A549 (cell line): ENCODE measurements at regions not wholly inside any gene's neighbourhood (a gene's known extent, or its start where the extent isn't known, plus 50 kb on each side); places are given as distances from the start of the nearest gene placed in this dataset.
"Not testable (repeated sequence)": the region's sequence is repeated elsewhere in the genome, so short reads cannot be mapped to it uniquely, and the experiment has no call there.

Experiments
- ATAC-seq, 2 experiments: fragments of 200-7000 bp in 1 of 2; fragments of >200 bp in 1 of 2; cut with Nextera tagmentation in 1 of 2; cut with Tn5 transposase in 1 of 2; 3 replicates each; pipeline versions ENCODE4 v1.8.0 to v1.9.1; 2018 to 2020; ENCODE audit warnings: mild to moderate bottlenecking in 1 of 2, moderate library complexity in 1 of 2
- CTCF ChIA-PET: fragments of 300-600 bp; sonication (Branson Sonifier 250); formaldehyde crosslinking; extraction: SDS; loops from one replicate; lab custom pipeline; 2021; ENCODE audit warnings: antibody characterized with exemption, inconsistent platforms; lab: Yijun Ruan, JAX
- POLR2A ChIA-PET: fragments of 350-600 bp; formaldehyde crosslinking; extraction: SDS; loops from one replicate; lab custom pipeline; 2021; ENCODE audit warnings: antibody characterized with exemption, inconsistent platforms; lab: Yijun Ruan, JAX
- DNase-seq, 2 experiments: peaks; one replicate each; pipeline versions ENCODE4 v3.0.0 to v3.0.0-alpha.2; 2011 to 2016; ENCODE audit warnings: low read depth in 1 of 2, low spot score in 1 of 2
- FAIRE-seq: peaks from 2 replicates; lab custom pipeline; 2011; peaks lifted over from hg19 to GRCh38; lab: Jason Lieb, UNC
- H3K27ac ChIP-seq, 2 experiments: fragments of >200 bp; sonication (Bioruptor Twin); formaldehyde crosslinking; 3 replicates each; pipeline ENCODE4 v1.5.1; 2016 to 2017
- H3K4me1 ChIP-seq: fragments of >200 bp; sonication (Bioruptor Twin); formaldehyde crosslinking; 3 replicates; pipeline ENCODE4 v1.6.1; 2016
- H3K4me2 ChIP-seq: fragments of >200 bp; sonication (Bioruptor Twin); formaldehyde crosslinking; 3 replicates; pipeline ENCODE4 v1.6.1; 2016
- H3K4me3 ChIP-seq: fragments of >200 bp; sonication (Bioruptor Twin); formaldehyde crosslinking; 3 replicates; pipeline ENCODE4 v1.5.1; 2016
- H3K9me3 ChIP-seq: fragments of >200 bp; sonication (Bioruptor Twin); formaldehyde crosslinking; 3 replicates; pipeline ENCODE4 v1.6.1; 2016
- BHLHE40 ChIP-seq: IDR thresholded peaks from 2 replicates; pipeline ENCODE4 v1.6.1; 2012; ENCODE audit warnings: low read depth, low read length, inconsistent platforms
- CBX8 ChIP-seq: fragments of 200-600 bp; sonication (generic); IDR thresholded peaks from 2 replicates; pipeline ENCODE4 v1.6.1; 2016
- FOSB ChIP-seq: fragments of 250-450 bp; sonication (Bioruptor Pico); IDR thresholded peaks from 2 replicates; pipeline ENCODE4 v1.5.0; 2020; ENCODE audit warnings: mild to moderate bottlenecking, moderate library complexity
- FOSL2 ChIP-seq, 2 experiments: fragments of 450-650 bp in 1 of 2; fragments of >200 bp in 1 of 2; sonication (Bioruptor Twin) in 1 of 2; formaldehyde crosslinking; IDR thresholded peaks; 2 replicates each; pipeline versions ENCODE4 v1.5.0 to v1.6.1; 2016 to 2020; ENCODE audit warnings: mild to moderate bottlenecking in 1 of 2, moderate library complexity in 1 of 2
- GATA3 ChIP-seq: IDR thresholded peaks from 2 replicates; pipeline ENCODE4 v1.6.1; 2012; ENCODE audit warnings: borderline replicate concordance
- HEYL ChIP-seq: fragments of 250-450 bp; sonication (Bioruptor Pico); IDR thresholded peaks from 2 replicates; pipeline ENCODE4 v1.8.0; 2021; ENCODE audit warnings: mild to moderate bottlenecking, moderate library complexity
- HOXB13 ChIP-seq: fragments of 250-450 bp; sonication (Bioruptor Pico); IDR thresholded peaks from 2 replicates; pipeline ENCODE4 v1.5.0; 2020; ENCODE audit warnings: low read depth, mild to moderate bottlenecking, moderate library complexity
- KDM1A ChIP-seq: fragments of 200-600 bp; sonication (generic); IDR thresholded peaks from 2 replicates; pipeline ENCODE4 v1.6.1; 2016; ENCODE audit warnings: low read depth, mild to moderate bottlenecking
- MAZ ChIP-seq: fragments of 150-350 bp; IDR thresholded peaks from 2 replicates; pipeline ENCODE4 v1.6.1; 2014; ENCODE audit warnings: antibody characterized with exemption, low read depth, low read length, borderline replicate concordance
- NFE2L2 ChIP-seq: fragments of 150-350 bp; conservative IDR thresholded peaks from 2 replicates; pipeline ENCODE4 v1.6.1; 2014; ENCODE audit warnings: low read length
- NPAS2 ChIP-seq: fragments of 250-450 bp; sonication (Bioruptor Pico); IDR thresholded peaks from 2 replicates; pipeline ENCODE4 v1.8.0; 2022; ENCODE audit warnings: mild to moderate bottlenecking, moderate library complexity, borderline replicate concordance
- PHF8 ChIP-seq: fragments of 200-600 bp; sonication (generic); IDR thresholded peaks from 2 replicates; pipeline ENCODE4 v1.6.1; 2016; ENCODE audit warnings: low read depth, mild to moderate bottlenecking, antibody characterized with exemption, moderate library complexity, borderline replicate concordance
- RARB ChIP-seq: fragments of 250-450 bp; sonication (Bioruptor Pico); IDR thresholded peaks from 2 replicates; pipeline ENCODE4 v1.8.0; 2021; ENCODE audit warnings: mild to moderate bottlenecking, moderate library complexity
- RCOR1 ChIP-seq: fragments of 150-350 bp; IDR thresholded peaks from 2 replicates; pipeline ENCODE4 v1.6.1; 2014; ENCODE audit warnings: antibody characterized with exemption, low read length, low read depth
- RFX5 ChIP-seq: fragments of 450-650 bp; IDR thresholded peaks from 2 replicates; pipeline ENCODE4 v1.7.1; 2014; ENCODE audit warnings: antibody characterized with exemption, mild to moderate bottlenecking, moderate library complexity
- SMC3 ChIP-seq: fragments of >200 bp; sonication (Bioruptor Twin); formaldehyde crosslinking; IDR thresholded peaks from 3 replicates; pipeline ENCODE4 v1.6.1; 2018; ENCODE audit warnings: inconsistent platforms
- ZC3H11A ChIP-seq: fragments of 450-650 bp; IDR thresholded peaks from 2 replicates; pipeline ENCODE4 v1.6.1; 2014; ENCODE audit warnings: antibody characterized with exemption, mild to moderate bottlenecking
- ZNF302 ChIP-seq: fragments of 250-450 bp; sonication (Bioruptor Pico); IDR thresholded peaks from 2 replicates; pipeline ENCODE4 v1.9.0; 2021; ENCODE audit warnings: inconsistent platforms, mild to moderate bottlenecking, moderate library complexity
- WGBS: methylation state at CpG from one replicate; pipeline ENCODE4 v1.1.6; 2017; ENCODE audit errors: missing lambda C conversion rate; 5-methylcytosine and 5-hydroxymethylcytosine counted together
- TF ChIP-seq, protein P1 (sequence below): fragments of >200 bp; sonication (Bioruptor Twin); formaldehyde crosslinking; IDR thresholded peaks from 2 replicates; pipeline ENCODE4 v1.6.1; 2016
- TF ChIP-seq, protein P2 (sequence below): IDR thresholded peaks from 2 replicates; pipeline ENCODE4 v1.6.1; 2012; ENCODE audit warnings: low read depth, borderline replicate concordance
- TF ChIP-seq, protein P3 (sequence below): fragments of 150-350 bp; IDR thresholded peaks from 2 replicates; pipeline ENCODE4 v1.6.1; 2014; ENCODE audit warnings: low read depth, mild to moderate bottlenecking, low read length
- TF ChIP-seq, protein P4 (sequence below): IDR thresholded peaks from 2 replicates; pipeline ENCODE4 v1.6.1; 2012
- TF ChIP-seq, protein P5 (sequence below): fragments of >200 bp; sonication (Bioruptor Twin); formaldehyde crosslinking; IDR thresholded peaks from 3 replicates; pipeline ENCODE4 v1.5.1; 2016

DNA sequence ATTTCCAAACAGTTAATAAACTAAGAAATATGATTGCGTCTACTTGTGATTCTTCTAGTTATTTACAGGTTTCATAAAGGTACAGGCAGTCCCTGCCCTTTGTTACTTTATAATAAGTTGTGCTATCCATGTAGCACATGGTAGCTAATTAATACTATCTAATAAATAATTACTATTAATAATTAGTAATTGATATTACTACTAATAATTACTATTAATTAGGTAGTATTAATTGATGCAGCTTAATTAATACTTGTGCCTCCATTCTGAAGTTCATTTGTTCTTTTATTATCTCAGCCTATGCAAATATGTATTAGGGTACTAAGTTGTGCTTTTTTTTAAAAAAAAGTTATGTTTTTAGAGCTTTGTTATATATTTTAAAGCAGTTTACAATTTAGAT is 92.3 kb upstream of the TRHDE start:
- ChIA-PET CTCF (no interaction called here), POLR2A (no interaction called here)
- no peaks in the 10 kb centered on the region for H3K9me3 ChIP-seq
- no peaks in the 10 kb centered on the region for H3K4me1 ChIP-seq
- no peak overlapping the region for H3K4me2 ChIP-seq
- H3K27ac ChIP-seq: no peak overlapping the region
- DNase-seq (no peak), FAIRE-seq (no peak), ATAC-seq (no peak)
- TF ChIP-seq, protein P1, sequence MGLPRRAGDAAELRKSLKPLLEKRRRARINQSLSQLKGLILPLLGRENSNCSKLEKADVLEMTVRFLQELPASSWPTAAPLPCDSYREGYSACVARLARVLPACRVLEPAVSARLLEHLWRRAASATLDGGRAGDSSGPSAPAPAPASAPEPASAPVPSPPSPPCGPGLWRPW: no peak
- TF ChIP-seq, protein P2, sequence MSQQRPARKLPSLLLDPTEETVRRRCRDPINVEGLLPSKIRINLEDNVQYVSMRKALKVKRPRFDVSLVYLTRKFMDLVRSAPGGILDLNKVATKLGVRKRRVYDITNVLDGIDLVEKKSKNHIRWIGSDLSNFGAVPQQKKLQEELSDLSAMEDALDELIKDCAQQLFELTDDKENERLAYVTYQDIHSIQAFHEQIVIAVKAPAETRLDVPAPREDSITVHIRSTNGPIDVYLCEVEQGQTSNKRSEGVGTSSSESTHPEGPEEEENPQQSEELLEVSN: no peak
- TF ChIP-seq RFX5: no peak
- no peak for TF ChIP-seq HOXB13 (CRISPR knock-in tag)
- TF ChIP-seq BHLHE40: no peak
- TF ChIP-seq KDM1A: no peak
- no peak for TF ChIP-seq GATA3
- no peak for TF ChIP-seq MAZ
- TF ChIP-seq, protein P3, sequence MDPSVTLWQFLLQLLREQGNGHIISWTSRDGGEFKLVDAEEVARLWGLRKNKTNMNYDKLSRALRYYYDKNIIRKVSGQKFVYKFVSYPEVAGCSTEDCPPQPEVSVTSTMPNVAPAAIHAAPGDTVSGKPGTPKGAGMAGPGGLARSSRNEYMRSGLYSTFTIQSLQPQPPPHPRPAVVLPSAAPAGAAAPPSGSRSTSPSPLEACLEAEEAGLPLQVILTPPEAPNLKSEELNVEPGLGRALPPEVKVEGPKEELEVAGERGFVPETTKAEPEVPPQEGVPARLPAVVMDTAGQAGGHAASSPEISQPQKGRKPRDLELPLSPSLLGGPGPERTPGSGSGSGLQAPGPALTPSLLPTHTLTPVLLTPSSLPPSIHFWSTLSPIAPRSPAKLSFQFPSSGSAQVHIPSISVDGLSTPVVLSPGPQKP: no peak
- no peak for TF ChIP-seq FOSL2 (IDR thresholded peaks at IDR 0.05)
- no peak for TF ChIP-seq FOSL2 (CRISPR knock-in tag; IDR thresholded peaks at IDR 0.05)
- no peak for TF ChIP-seq PHF8
- no peak for TF ChIP-seq ZC3H11A
- TF ChIP-seq NFE2L2: no peak
- TF ChIP-seq, protein P4, sequence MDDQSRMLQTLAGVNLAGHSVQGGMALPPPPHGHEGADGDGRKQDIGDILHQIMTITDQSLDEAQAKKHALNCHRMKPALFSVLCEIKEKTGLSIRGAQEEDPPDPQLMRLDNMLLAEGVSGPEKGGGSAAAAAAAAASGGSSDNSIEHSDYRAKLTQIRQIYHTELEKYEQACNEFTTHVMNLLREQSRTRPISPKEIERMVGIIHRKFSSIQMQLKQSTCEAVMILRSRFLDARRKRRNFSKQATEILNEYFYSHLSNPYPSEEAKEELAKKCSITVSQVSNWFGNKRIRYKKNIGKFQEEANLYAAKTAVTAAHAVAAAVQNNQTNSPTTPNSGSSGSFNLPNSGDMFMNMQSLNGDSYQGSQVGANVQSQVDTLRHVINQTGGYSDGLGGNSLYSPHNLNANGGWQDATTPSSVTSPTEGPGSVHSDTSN: no peak
- no peak for TF ChIP-seq ZNF302 (CRISPR knock-in tag)
- no peak for TF ChIP-seq HEYL (CRISPR knock-in tag)
- 0% methylated on average over 1 of the region's 1 CpG for WGBS
- H3K4me3 ChIP-seq: no peak overlapping the region

DNA sequence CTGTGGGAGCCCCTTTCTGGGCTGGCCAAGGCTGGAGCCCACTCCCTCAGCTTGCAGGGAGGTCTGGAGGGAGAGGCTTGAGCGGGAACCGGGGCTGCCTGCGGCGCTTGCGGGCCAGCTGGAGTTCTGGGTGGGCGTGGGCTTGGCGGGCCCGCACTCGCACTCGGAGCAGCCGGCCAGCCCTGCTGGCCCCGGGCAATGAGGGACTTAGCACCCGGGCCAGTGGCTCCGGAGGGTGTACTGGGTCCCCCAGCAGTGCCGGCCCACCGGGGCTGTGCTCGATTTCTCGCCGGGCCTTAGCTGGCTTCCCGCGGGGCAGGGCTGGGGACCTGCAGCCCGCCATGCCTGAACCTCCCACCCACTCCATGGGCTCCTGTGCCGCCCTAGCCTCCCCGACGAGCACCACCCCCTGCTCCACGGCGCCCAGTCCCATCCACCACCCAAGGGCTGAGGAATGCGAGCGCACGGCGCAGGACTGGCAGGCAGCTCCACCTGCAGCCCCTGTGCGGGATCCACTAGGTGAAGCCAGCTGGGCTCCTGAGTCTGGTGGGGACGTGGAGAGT is 87.1 kb upstream of the TRHDE start:
- CTCF ChIA-PET, FAIRE-seq, H3K4me1 ChIP-seq, H3K4me2 ChIP-seq, H3K9me3 ChIP-seq, H3K4me3 ChIP-seq, ATAC-seq, DNase-seq, POLR2A ChIA-PET, H3K27ac ChIP-seq: not testable (repeated sequence)
- WGBS: 59% methylated on average over 6 of the region's 33 CpGs

DNA sequence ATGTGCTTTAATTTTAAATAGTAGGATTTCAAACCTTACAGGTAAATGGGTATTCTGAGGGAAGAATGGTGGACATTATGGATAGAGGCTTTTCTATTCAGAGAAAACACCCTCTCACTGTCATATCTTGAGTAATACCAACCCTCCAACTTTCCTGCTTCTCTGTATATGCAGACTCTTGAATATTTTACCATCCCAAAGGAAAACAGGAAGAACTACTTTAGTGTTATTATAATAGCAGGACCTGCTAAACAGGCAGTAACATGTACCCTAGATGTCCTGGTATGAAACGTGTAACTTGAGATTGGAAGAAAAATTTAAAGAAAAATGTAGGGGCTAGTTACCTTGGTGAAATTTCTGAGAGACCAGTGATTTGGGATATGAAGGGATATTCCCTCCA is 82.9 kb upstream of the TRHDE start:
- Histone ChIP-seq H3K9me3 (no peaks in the 10 kb centered on the region), H3K4me2 (no peak overlapping the region), H3K4me3 (no peak overlapping the region)
- POLR2A ChIA-PET: no interaction called here
- WGBS: 0% methylated on average over 1 of the region's 1 CpG
- no peak for TF ChIP-seq KDM1A
- TF ChIP-seq MAZ: no peak
- no peak for TF ChIP-seq CBX8
- TF ChIP-seq RARB (CRISPR knock-in tag): no peak
- TF ChIP-seq ZNF302 (CRISPR knock-in tag): no peak
- no peak for TF ChIP-seq SMC3
- no peak for TF ChIP-seq NPAS2
- no peak for TF ChIP-seq FOSB (CRISPR knock-in tag)
- TF ChIP-seq, protein P5, sequence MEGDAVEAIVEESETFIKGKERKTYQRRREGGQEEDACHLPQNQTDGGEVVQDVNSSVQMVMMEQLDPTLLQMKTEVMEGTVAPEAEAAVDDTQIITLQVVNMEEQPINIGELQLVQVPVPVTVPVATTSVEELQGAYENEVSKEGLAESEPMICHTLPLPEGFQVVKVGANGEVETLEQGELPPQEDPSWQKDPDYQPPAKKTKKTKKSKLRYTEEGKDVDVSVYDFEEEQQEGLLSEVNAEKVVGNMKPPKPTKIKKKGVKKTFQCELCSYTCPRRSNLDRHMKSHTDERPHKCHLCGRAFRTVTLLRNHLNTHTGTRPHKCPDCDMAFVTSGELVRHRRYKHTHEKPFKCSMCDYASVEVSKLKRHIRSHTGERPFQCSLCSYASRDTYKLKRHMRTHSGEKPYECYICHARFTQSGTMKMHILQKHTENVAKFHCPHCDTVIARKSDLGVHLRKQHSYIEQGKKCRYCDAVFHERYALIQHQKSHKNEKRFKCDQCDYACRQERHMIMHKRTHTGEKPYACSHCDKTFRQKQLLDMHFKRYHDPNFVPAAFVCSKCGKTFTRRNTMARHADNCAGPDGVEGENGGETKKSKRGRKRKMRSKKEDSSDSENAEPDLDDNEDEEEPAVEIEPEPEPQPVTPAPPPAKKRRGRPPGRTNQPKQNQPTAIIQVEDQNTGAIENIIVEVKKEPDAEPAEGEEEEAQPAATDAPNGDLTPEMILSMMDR: no peak
- TF ChIP-seq RCOR1: no peak
- TF ChIP-seq, all 56 proteins: peak for 0
- no peak for ATAC-seq
- FAIRE-seq: no peak
- H3K4me1 ChIP-seq: no peaks in the 10 kb centered on the region
- CTCF ChIA-PET: no interaction called here
- no peak overlapping the region for H3K27ac ChIP-seq
- DNase-seq: no peak
